GM18868 (cell line): ENCODE measurements at regions not wholly inside any gene's neighbourhood (a gene's known extent, or its start where the extent isn't known, plus 50 kb on each side); places are given as distances from the start of the nearest gene placed in this dataset.
"Not testable (repeated sequence)": the region's sequence is repeated elsewhere in the genome, so short reads cannot be mapped to it uniquely, and the experiment has no call there.

Experiments used
- ATAC-seq: cut with Tn5 transposase; IDR thresholded peaks from one replicate; pipeline ENCODE4 v1.9.1; 2021; ENCODE audit warnings: mild to moderate bottlenecking, moderate library complexity; ENCODE audit not compliant: unreplicated experiment

GRCh38 chr1:213622365-213623063, 365.3 kb upstream of the PROX1 start:
- peak; percentile 74 for ATAC-seq

- no peak for ATAC-seq
Measured at GRCh38 chr1:213623064-213623581, 364.6 kb upstream of the PROX1 start.

- no peak for ATAC-seq
Measured at GRCh38 chr1:213623862-213624261, 363.9 kb upstream of the PROX1 start.

GRCh38 chr1:213636778-213637177, 351.0 kb upstream of the PROX1 start:
- ATAC-seq, result not testable (repeated sequence)

GRCh38 chr1:213641312-213641711, 346.5 kb upstream of the PROX1 start:
- no peak for ATAC-seq

- ATAC-seq, result no peak
Measured at GRCh38 chr1:213643360-213643759, 344.4 kb upstream of the PROX1 start.

GRCh38 chr1:213647864-213648650, 339.7 kb upstream of the PROX1 start:
- no peak for ATAC-seq

- ATAC-seq, result no peak
Measured at GRCh38 chr1:213649373-213649772, 338.4 kb upstream of the PROX1 start.

- no peak for ATAC-seq
Measured at GRCh38 chr1:213650603-213651002, 337.2 kb upstream of the PROX1 start.

- no peak for ATAC-seq
Measured at GRCh38 chr1:213651077-213651476, 336.7 kb upstream of the PROX1 start.

GRCh38 chr1:213652109-213652508, 335.7 kb upstream of the PROX1 start:
- ATAC-seq, result no peak

GRCh38 chr1:213656039-213656438, 331.7 kb upstream of the PROX1 start:
- no peak for ATAC-seq

- ATAC-seq, result no peak
Measured at GRCh38 chr1:213656503-213656902, 331.3 kb upstream of the PROX1 start.

- ATAC-seq, result no peak
Measured at GRCh38 chr1:213657013-213657412, 330.8 kb upstream of the PROX1 start.

GRCh38 chr1:213657879-213658278, 329.9 kb upstream of the PROX1 start:
- no peak for ATAC-seq

GRCh38 chr1:213658457-213658856, 329.3 kb upstream of the PROX1 start:
- ATAC-seq, result no peak

- ATAC-seq, result no peak
Measured at GRCh38 chr1:213659580-213660547, 327.9 kb upstream of the PROX1 start.

GRCh38 chr1:213661302-213661701, 326.5 kb upstream of the PROX1 start:
- ATAC-seq, result no peak

- ATAC-seq, result no peak
Measured at GRCh38 chr1:213666113-213666512, 321.7 kb upstream of the PROX1 start.

- no peak for ATAC-seq
Measured at GRCh38 chr1:213666922-213667321, 320.9 kb upstream of the PROX1 start.

GRCh38 chr1:213669512-213669911, 318.3 kb upstream of the PROX1 start:
- no peak for ATAC-seq
